VCaP (cell line): ENCODE measurements at regions not wholly inside any gene's neighbourhood (a gene's known extent, or its start where the extent isn't known, plus 50 kb on each side); places are given as distances from the start of the nearest gene placed in this dataset.

ENCODE experiments used
- H3K27ac ChIP-seq: fragments of 450-650 bp; 2 replicates; pipeline ENCODE4 v1.5.1; 2017
- TF ChIP-seq, protein P1 (sequence below): fragments of 450-650 bp; conservative IDR thresholded peaks from 2 replicates; pipeline ENCODE4 v1.5.1; 2017; ENCODE audit warnings: mild to moderate bottlenecking, moderate library complexity

DNA sequence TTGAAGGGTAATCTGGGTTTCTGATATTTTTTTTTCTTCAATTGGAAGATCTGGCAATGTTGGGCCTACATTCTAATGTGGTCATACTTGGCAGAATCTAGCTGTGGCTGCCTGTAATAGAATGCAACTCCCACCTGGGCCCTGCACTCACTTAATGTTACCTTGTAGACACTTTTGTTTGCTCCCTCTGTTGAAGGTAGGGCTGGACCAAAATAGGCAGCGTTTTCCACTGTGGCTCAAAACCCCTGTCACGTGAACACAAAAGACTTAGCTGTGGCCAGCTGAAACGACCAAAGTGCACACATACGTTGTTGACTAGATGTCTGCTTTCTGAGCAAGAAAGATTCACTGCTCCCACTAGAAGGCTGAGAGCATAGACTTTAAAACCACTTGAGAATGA is 117.6 kb upstream of the HMHB1 start:
- TF ChIP-seq, protein P1, sequence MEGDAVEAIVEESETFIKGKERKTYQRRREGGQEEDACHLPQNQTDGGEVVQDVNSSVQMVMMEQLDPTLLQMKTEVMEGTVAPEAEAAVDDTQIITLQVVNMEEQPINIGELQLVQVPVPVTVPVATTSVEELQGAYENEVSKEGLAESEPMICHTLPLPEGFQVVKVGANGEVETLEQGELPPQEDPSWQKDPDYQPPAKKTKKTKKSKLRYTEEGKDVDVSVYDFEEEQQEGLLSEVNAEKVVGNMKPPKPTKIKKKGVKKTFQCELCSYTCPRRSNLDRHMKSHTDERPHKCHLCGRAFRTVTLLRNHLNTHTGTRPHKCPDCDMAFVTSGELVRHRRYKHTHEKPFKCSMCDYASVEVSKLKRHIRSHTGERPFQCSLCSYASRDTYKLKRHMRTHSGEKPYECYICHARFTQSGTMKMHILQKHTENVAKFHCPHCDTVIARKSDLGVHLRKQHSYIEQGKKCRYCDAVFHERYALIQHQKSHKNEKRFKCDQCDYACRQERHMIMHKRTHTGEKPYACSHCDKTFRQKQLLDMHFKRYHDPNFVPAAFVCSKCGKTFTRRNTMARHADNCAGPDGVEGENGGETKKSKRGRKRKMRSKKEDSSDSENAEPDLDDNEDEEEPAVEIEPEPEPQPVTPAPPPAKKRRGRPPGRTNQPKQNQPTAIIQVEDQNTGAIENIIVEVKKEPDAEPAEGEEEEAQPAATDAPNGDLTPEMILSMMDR: no peak
- H3K27ac ChIP-seq: no peak overlapping the region

DNA sequence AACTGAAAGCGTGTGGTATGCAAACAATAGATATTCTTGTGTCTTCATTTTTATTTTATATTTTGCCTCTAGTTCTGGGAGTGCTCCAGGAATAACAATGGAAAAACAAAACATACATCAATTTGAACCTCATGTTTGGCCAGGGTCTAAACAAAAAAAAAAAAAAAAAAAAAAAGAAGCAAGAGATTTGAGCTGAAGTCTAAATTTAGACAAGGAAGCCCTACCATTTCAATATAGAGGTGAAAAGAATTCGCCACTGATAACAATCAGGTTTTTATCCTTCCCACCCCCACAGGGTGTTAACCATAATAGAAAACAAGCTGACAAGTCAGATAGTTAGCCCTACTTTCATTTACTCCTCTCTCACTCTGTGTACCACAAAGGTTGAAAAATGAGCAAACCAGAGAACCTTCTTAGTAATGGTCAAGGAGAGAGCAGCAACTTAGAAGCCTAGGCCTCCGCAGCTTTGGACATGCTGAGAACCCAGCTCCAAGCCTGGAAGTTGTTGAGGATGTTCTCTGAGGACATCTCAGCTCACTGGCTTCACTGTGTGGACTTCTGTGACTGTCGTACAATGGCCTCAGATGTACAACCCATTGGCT is 118.2 kb upstream of the HMHB1 start:
- TF ChIP-seq, protein P1: no peak
- H3K27ac ChIP-seq: no peak overlapping the region

DNA sequence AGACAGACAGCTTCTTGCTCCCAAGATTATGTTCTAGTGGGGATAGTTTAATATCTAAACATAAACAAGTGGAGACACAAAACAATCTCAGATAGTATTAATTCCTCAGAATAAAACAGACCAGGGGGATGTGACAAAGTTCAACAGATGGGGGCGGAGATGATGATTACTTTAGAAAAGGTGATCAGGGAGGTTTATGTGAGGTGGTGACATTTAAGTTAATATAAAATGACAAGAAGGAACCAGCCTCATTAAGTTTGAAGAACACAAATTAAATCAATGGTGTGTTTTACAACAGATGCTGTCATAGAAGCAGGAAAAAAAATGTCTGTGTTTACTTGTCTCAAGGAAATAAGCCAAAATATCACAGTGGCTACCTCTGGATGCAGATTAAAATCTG is 119.6 kb upstream of the HMHB1 start:
- H3K27ac ChIP-seq: peak overlapping the region; percentile 71
- TF ChIP-seq, protein P1: no peak

DNA sequence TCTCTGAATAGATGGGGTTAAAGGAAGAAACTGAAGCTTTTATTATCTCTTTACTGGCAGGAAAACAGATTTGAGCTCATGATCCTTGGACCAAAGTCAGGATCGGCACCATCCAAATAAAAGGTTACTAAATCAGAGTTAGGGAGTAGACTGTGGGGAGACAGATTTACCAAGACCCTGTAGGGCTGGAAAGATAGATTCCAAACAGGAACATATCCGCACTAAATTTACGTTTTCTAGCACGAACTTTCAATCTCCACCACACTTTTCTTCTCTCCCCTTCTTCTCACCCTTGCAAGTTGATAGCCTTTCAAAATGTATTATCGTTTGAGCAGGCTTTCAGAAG is 120.0 kb upstream of the HMHB1 start:
- peak overlapping the region; percentile 71 for H3K27ac ChIP-seq
- TF ChIP-seq, protein P1: no peak

DNA sequence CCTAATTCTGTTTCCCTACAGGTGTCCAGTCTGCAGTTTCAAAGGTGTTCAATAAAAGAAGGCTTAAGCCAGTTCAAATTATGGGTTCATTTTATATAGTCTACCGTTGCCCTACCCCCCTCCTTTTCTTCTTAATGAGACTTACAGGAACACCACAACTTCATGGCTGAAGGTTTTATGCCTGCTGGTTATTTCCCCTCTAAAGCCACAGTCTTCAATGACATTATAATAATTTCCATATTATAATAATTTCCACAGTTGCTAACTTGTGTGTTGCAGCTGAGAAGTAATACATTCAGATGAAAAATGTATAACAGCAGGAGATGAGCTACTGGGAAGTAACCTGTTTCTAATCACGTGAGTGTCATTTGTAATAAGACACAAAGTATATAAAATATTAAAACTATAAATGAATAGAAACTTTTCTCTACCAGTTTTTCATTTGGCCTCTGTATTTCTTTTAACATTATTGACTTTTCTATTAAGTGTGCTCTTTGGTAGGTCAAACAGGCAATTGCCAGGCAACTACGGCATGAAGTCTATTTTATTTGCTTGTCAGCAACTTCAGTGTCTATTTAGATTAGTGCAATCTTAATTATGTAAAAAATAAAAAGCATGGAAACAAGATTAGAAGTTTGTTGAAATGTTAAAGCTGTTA is 120.5 kb upstream of the HMHB1 start:
- TF ChIP-seq, protein P1: no peak
- H3K27ac ChIP-seq: peak overlapping the region; percentile 71

DNA sequence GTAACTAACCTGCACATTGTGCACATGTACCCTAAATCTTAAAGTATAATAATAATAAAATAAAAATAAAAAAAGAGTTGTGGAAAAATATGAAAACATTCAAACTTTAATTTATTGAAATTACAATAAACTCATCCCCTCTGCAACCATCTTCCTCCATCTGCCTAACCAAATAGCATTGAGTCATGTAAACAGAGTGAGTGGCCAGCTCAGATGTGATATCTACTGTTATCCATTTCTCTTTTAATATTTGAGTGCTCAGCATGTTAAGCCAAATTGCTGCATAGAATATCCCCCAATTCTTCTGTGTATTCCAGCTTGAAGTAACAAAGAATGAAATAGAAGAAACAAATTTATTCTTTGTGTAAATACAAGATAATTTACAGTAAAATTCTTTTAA is 124.4 kb upstream of the HMHB1 start:
- H3K27ac ChIP-seq: no peak overlapping the region
- TF ChIP-seq, protein P1: no peak

DNA sequence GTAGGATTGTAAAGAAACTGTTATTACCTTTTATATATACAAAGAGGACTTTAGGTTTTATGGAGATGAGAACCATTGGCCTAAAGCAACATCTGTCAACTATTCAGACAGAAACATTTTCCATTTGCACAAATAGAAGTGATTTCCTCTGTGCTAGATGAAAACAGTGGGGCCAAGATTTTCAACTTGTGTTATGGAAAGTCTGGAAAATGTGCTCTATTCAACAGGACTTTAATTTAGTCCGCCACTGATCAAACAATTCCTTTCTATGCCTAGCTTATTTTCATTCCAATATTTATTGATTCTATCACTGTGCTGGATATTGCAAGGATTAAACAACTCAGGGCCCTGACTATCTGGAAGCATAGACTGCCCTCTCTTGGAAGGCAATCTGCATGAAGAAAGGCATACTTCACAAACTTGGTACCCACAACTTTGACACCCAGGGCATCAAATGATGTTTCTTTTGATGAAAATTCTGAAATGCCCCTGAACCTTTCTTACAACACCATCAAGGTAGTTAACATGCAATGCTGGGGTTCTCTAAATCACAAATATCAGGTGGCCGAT is 126.6 kb upstream of the HMHB1 start:
- no peak overlapping the region for H3K27ac ChIP-seq

More for the DNA sequence above, 126.6 kb upstream of the HMHB1 start:
- TF ChIP-seq, protein P1: peak; percentile 78
